Upper lobe of left lung (tissue), 4 donors: ENCODE measurements at regions not wholly inside any gene's neighbourhood (a gene's known extent, or its start where the extent isn't known, plus 50 kb on each side); places are given as distances from the start of the nearest gene placed in this dataset.

Source experiments
- EP300 ChIP-seq, 4 donors: sonication (generic); formaldehyde crosslinking; IDR thresholded peaks; one replicate each; pipeline ENCODE4 v1.5.1; 2017; ENCODE audit warnings: antibody characterized with exemption in 4 of 4, control low read depth in 2 of 4
- TF ChIP-seq, protein P1 (sequence below), 6 experiments: fragments of 450-650 bp in 4 of 6; fragments of 200-600 bp in 2 of 6; sonication (generic) in 2 of 6; IDR thresholded peaks; one replicate each; pipeline ENCODE4 v1.5.1; 2016 to 2019; ENCODE audit warnings: antibody characterized with exemption in 6 of 6

- TF ChIP-seq EP300 (IDR thresholded peaks at IDR 0.05), result no peak
- TF ChIP-seq, protein P1, sequence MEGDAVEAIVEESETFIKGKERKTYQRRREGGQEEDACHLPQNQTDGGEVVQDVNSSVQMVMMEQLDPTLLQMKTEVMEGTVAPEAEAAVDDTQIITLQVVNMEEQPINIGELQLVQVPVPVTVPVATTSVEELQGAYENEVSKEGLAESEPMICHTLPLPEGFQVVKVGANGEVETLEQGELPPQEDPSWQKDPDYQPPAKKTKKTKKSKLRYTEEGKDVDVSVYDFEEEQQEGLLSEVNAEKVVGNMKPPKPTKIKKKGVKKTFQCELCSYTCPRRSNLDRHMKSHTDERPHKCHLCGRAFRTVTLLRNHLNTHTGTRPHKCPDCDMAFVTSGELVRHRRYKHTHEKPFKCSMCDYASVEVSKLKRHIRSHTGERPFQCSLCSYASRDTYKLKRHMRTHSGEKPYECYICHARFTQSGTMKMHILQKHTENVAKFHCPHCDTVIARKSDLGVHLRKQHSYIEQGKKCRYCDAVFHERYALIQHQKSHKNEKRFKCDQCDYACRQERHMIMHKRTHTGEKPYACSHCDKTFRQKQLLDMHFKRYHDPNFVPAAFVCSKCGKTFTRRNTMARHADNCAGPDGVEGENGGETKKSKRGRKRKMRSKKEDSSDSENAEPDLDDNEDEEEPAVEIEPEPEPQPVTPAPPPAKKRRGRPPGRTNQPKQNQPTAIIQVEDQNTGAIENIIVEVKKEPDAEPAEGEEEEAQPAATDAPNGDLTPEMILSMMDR (IDR thresholded peaks at IDR 0.05), result no peak
These were observed 401.5 kb upstream of the PIK3R1 start for GRCh38 chr5:67813877-67814539.
